GM12874 (cell line): ENCODE measurements at regions not wholly inside any gene's neighbourhood (a gene's known extent, or its start where the extent isn't known, plus 50 kb on each side); places are given as distances from the start of the nearest gene placed in this dataset.

Source experiments
- TF ChIP-seq, protein P1 (sequence below): IDR thresholded peaks from 2 replicates; pipeline ENCODE4 v1.5.1; 2011; ENCODE audit warnings: low read depth, mild to moderate bottlenecking, control low read depth, low read length, moderate library complexity; ENCODE audit not compliant: insufficient read depth

GRCh38 chr17:52213451-52213850 lies 54.9 kb upstream of the CA10 start:
- TF ChIP-seq, protein P1, sequence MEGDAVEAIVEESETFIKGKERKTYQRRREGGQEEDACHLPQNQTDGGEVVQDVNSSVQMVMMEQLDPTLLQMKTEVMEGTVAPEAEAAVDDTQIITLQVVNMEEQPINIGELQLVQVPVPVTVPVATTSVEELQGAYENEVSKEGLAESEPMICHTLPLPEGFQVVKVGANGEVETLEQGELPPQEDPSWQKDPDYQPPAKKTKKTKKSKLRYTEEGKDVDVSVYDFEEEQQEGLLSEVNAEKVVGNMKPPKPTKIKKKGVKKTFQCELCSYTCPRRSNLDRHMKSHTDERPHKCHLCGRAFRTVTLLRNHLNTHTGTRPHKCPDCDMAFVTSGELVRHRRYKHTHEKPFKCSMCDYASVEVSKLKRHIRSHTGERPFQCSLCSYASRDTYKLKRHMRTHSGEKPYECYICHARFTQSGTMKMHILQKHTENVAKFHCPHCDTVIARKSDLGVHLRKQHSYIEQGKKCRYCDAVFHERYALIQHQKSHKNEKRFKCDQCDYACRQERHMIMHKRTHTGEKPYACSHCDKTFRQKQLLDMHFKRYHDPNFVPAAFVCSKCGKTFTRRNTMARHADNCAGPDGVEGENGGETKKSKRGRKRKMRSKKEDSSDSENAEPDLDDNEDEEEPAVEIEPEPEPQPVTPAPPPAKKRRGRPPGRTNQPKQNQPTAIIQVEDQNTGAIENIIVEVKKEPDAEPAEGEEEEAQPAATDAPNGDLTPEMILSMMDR = no peak

GRCh38 chr17:52212851-52213250 lies 54.3 kb upstream of the CA10 start:
- TF ChIP-seq, protein P1 = no peak

GRCh38 chr17:52209507-52209906 lies 51.0 kb upstream of the CA10 start:
- TF ChIP-seq, protein P1 = no peak
